WERI-Rb-1 (cell line): ENCODE measurements at regions not wholly inside any gene's neighbourhood (a gene's known extent, or its start where the extent isn't known, plus 50 kb on each side); places are given as distances from the start of the nearest gene placed in this dataset.

Source experiments
- DNase-seq: peaks from one replicate; pipeline ENCODE4 v3.0.0-alpha.2; 2020
- H3K27ac ChIP-seq: fragments of 250-450 bp; sonication (Bioruptor Pico); 2 replicates; pipeline ENCODE4 v1.5.1; 2020; ENCODE audit warnings: mild to moderate bottlenecking, moderate library complexity
- H3K27me3 ChIP-seq: fragments of 250-450 bp; sonication (Bioruptor Pico); 2 replicates; pipeline ENCODE4 v1.5.1; 2021; ENCODE audit warnings: mild to moderate bottlenecking, low read depth, moderate library complexity; ENCODE audit not compliant: insufficient read depth, severe bottlenecking
- H3K36me3 ChIP-seq: fragments of 250-450 bp; sonication (Bioruptor Pico); 2 replicates; pipeline ENCODE4 v1.5.1; 2020; ENCODE audit warnings: mild to moderate bottlenecking, moderate library complexity
- H3K4me3 ChIP-seq: 2 replicates; pipeline ENCODE4 v1.5.1; 2011; ENCODE audit warnings: low read depth, mild to moderate bottlenecking, control low read depth, low read length
- H3K9me3 ChIP-seq: fragments of 250-450 bp; sonication (Bioruptor Pico); 2 replicates; pipeline ENCODE4 v1.5.1; 2021; ENCODE audit warnings: mild to moderate bottlenecking, moderate library complexity; ENCODE audit not compliant: severe bottlenecking
- CTCF ChIP-seq: IDR thresholded peaks from 2 replicates; pipeline ENCODE4 v1.5.1; 2011; ENCODE audit warnings: low read depth, mild to moderate bottlenecking, control low read depth, inconsistent platforms, low read length

GRCh38 chr12:46908236-46908935, 82.6 kb upstream of the SLC38A4 start:
- no peak overlapping the region for H3K27ac ChIP-seq
- peaks cover 12% of the 10 kb centered on the region for H3K27me3 ChIP-seq
- H3K4me3 ChIP-seq: no peak overlapping the region
- no peak for DNase-seq
- no peaks in the 10 kb centered on the region for H3K36me3 ChIP-seq
- TF ChIP-seq CTCF: no peak
- H3K9me3 ChIP-seq: no peaks in the 10 kb centered on the region

GRCh38 chr12:46908936-46909635, 83.3 kb upstream of the SLC38A4 start:
- H3K27me3 ChIP-seq: peaks cover 5% of the 10 kb centered on the region
- no peak for DNase-seq

DNA sequence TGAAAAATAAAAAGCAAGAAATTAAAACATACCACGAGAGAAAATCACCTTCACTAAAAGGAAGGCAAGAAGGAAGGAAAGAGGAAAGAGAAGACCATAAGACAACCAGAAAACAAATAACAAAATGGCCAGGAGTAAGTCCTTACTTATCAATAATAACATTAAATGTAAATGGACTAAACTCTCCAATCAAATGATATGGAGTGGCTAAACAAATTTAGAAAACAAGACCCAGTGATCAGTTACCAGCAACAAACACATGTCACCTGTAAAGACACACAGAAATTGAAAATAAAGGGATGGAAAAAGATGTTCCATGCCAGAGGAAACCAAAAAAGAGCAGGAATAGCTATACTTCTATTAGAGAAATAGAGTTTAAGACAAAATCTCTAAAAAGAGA, 85.0 kb upstream of the SLC38A4 start:
- no peak for DNase-seq
- no peaks in the 10 kb centered on the region for H3K9me3 ChIP-seq
- H3K36me3 ChIP-seq: no peaks in the 10 kb centered on the region
- no peak overlapping the region for H3K4me3 ChIP-seq
- H3K27me3 ChIP-seq: peaks cover 2% of the 10 kb centered on the region
- no peak overlapping the region for H3K27ac ChIP-seq
- TF ChIP-seq CTCF: no peak

More at GRCh38 chr12:46908936-46909635, 83.3 kb upstream of the SLC38A4 start:
- Histone ChIP-seq H3K4me3 (no peak overlapping the region), H3K9me3 (no peaks in the 10 kb centered on the region), H3K27ac (no peak overlapping the region), H3K36me3 (no peaks in the 10 kb centered on the region)
- no peak for TF ChIP-seq CTCF

DNA sequence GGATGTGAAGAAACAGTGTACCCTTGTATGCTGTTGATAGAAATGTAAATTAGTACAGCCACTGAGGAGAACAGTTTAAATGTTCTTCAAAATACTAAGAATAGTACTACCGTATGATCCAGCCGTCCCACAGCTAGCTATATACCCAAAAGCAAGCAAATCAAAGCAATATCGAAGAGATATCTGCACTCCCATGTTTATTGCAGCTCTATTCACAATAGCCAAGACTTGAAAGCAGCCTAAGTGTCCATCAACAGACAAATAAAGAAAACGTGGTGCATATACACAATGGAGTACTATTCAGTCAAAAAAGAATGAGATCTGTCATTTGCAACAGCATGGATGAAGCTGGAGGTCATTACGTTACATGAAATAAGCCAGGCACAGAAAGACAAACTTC, 88.5 kb upstream of the SLC38A4 start:
- no peaks in the 10 kb centered on the region for H3K27me3 ChIP-seq
- peaks cover 2% of the 10 kb centered on the region for H3K9me3 ChIP-seq
- no peak for TF ChIP-seq CTCF
- no peak overlapping the region for H3K27ac ChIP-seq
- H3K36me3 ChIP-seq: no peaks in the 10 kb centered on the region
- no peak for DNase-seq
- H3K4me3 ChIP-seq: no peak overlapping the region

DNA sequence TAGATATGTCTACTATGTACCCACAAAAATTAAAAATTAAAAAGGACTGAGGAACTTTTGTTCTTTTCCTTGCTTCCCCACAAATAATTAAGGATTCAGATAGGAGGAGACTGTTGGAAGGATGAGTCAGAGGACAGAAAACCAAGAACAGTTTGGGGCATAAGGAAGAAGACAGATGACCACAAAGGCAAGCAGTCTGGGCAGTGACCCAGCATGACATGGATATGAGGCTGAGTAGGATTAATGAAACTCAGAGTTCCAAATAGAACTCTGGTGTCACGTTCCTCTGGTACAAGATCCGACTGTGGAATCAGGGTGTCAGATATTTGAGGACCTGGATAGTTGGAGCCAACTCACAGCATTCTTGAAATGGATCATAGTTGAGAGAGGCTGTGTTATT, 89.3 kb upstream of the SLC38A4 start:
- no peak overlapping the region for H3K27ac ChIP-seq
- H3K36me3 ChIP-seq: no peaks in the 10 kb centered on the region
- TF ChIP-seq CTCF: no peak
- peaks cover 4% of the 10 kb centered on the region for H3K27me3 ChIP-seq
- H3K9me3 ChIP-seq: peaks cover 2% of the 10 kb centered on the region
- no peak for DNase-seq
- no peak overlapping the region for H3K4me3 ChIP-seq
